ENCODE measurements at regions not wholly inside any gene's neighbourhood (a gene's known extent, or its start where the extent isn't known, plus 50 kb on each side); places are given as distances from the start of the nearest gene placed in this dataset.
"Not testable (repeated sequence)": the region's sequence is repeated elsewhere in the genome, so short reads cannot be mapped to it uniquely, and the experiment has no call there.

DNA sequence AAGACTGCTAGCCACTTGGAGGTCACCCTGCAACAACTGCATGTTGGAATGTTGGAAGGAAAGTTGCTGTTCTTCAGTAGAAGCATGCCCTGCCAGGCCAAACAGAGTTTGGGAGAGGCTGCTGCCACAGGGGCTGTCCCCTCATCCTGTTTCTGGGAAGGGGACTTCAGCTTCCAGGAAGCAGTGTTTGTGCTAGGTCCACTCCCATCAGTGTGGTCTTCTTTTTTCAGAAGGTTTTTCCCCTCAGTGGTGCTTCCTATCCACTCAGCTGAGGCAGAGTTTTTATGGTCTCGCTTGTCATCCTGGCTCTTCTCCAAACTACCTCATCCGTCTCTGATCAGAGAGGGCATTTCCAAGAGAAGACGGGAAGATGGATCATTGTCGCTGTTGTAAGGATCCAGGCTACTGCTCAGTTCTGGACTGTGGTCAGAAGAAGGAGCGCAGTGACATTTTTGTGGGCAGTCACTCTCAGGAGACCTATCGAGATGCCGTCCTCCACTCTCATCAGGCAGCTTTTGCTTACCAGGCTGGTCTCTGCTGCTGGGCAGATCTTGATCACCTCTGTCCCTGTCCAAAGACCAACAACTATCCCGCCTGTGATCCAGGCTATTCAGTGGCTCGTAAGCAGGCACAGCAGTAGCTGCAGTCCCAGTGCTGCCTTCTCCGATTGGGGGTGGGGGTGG, 97.8 kb upstream of the C5orf63 start:
- no peak overlapping the region for H3K4me3 Mint-ChIP-seq
- Histone ChIP-seq H3K27ac (ENCODE audit: low read length) (no peak overlapping the region), H3K4me1 (ENCODE audit: control insufficient read depth, insufficient read depth, low read length) (no peaks in the 10 kb centered on the region), H3K4me3 (ENCODE audit: low read length) (no peak overlapping the region), H3K36me3 (ENCODE audit: control insufficient read depth, insufficient read depth, low read length) (no peaks in the 10 kb centered on the region), H3K27me3 (ENCODE audit: control insufficient read depth, insufficient read depth, low read length) (no peaks in the 10 kb centered on the region), H3K9me3 (ENCODE audit: control insufficient read depth, insufficient read depth, low read length) (no peaks in the 10 kb centered on the region)
- no peaks in the 10 kb centered on the region for H3K36me3 Mint-ChIP-seq
- TF ChIP-seq, protein P1, sequence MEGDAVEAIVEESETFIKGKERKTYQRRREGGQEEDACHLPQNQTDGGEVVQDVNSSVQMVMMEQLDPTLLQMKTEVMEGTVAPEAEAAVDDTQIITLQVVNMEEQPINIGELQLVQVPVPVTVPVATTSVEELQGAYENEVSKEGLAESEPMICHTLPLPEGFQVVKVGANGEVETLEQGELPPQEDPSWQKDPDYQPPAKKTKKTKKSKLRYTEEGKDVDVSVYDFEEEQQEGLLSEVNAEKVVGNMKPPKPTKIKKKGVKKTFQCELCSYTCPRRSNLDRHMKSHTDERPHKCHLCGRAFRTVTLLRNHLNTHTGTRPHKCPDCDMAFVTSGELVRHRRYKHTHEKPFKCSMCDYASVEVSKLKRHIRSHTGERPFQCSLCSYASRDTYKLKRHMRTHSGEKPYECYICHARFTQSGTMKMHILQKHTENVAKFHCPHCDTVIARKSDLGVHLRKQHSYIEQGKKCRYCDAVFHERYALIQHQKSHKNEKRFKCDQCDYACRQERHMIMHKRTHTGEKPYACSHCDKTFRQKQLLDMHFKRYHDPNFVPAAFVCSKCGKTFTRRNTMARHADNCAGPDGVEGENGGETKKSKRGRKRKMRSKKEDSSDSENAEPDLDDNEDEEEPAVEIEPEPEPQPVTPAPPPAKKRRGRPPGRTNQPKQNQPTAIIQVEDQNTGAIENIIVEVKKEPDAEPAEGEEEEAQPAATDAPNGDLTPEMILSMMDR (IDR thresholded peaks at IDR 0.05), result no peak
- H3K9me3 Mint-ChIP-seq, result peaks cover 3 to 4% of the 10 kb centered on the region in 2 donors
- intact Hi-C loops (cut with micrococcal nuclease), result no loop called here
- ATAC-seq, result peak in 1 of 3 donors; percentile 24
- no peak overlapping the region for H3K27ac Mint-ChIP-seq
- WGBS (ENCODE audit: insufficient coverage), result 94% methylated on average over 10 of the region's 10 CpGs
- no peak for DNase-seq
- H3K27me3 Mint-ChIP-seq (ENCODE audit: low read depth in 2 of 2), result peaks cover 5 to 27% of the 10 kb centered on the region in 2 donors
- H3K4me1 Mint-ChIP-seq, result no peaks in the 10 kb centered on the region

DNA sequence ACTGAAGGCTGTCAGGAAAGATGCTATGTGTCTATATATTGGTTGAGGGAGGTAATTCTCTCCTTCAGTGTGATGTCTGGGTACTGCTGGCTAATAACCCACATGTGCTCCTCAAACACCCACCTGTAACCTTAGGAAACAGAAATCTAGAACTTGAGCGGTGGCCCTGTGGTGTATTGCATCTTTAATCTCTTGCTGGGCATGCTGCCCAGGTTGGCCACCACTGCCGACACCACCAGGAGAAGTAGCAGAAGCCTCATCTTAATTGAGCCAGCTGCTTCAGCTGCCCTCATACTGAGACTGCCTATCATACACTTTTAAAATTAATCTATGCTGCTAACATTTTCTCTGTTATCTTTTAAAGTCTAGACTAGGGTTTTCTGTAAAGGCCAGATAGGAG, 103.5 kb upstream of the C5orf63 start:
- Mint-ChIP-seq H3K4me3 (no peak overlapping the region), H3K9me3 (peaks cover 3 to 4% of the 10 kb centered on the region in 2 donors), H3K27ac (no peak overlapping the region), H3K27me3 (ENCODE audit: low read depth in 2 of 2) (peaks cover 11 to 24% of the 10 kb centered on the region in 2 donors), H3K4me1 (no peaks in the 10 kb centered on the region), H3K36me3 (no peaks in the 10 kb centered on the region)
- H3K27me3 ChIP-seq (ENCODE audit: control insufficient read depth, insufficient read depth, low read length), result no peaks in the 10 kb centered on the region
- no peak for DNase-seq
- no peaks in the 10 kb centered on the region for H3K36me3 ChIP-seq (ENCODE audit: control insufficient read depth, insufficient read depth, low read length)
- TF ChIP-seq, protein P1 (IDR thresholded peaks at IDR 0.05), result no peak
- no peaks in the 10 kb centered on the region for H3K9me3 ChIP-seq (ENCODE audit: control insufficient read depth, insufficient read depth, low read length)
- intact Hi-C loops (cut with micrococcal nuclease), result no loop called here
- no peak for ATAC-seq
- H3K27ac ChIP-seq (ENCODE audit: low read length), result no peak overlapping the region
- H3K4me1 ChIP-seq (ENCODE audit: control insufficient read depth, insufficient read depth, low read length), result no peaks in the 10 kb centered on the region
- H3K4me3 ChIP-seq (ENCODE audit: low read length), result no peak overlapping the region
- WGBS (ENCODE audit: insufficient coverage), result 82% methylated on average over 2 of the region's 2 CpGs

DNA sequence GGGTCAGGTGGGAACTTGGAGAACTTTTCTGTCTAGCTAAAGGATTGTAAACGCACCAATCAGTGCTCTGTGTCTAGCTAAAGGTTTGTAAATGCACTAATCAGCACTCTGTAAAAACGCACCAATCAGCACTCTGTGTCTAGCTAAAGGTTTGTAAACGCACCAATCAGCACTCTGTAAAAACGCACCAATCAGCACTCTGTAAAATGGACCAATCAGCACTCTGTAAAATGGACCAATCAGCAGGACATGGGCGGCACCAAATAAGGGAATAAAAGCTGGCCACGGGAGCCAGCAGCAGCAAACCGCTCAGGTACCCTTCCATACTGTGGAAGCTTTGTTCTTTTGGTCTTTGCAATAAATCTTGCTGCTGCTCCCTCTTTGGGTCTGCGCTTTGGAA, 108.0 kb upstream of the MEGF10 start:
- H3K4me1 ChIP-seq (ENCODE audit: control insufficient read depth, insufficient read depth, low read length); H3K27me3 Mint-ChIP-seq (ENCODE audit: low read depth in 2 of 2); H3K4me3 ChIP-seq (ENCODE audit: low read length); H3K36me3 ChIP-seq (ENCODE audit: control insufficient read depth, insufficient read depth, low read length); H3K36me3 Mint-ChIP-seq; H3K4me1 Mint-ChIP-seq; ATAC-seq; DNase-seq; H3K27ac Mint-ChIP-seq; H3K9me3 Mint-ChIP-seq; H3K27me3 ChIP-seq (ENCODE audit: control insufficient read depth, insufficient read depth, low read length); H3K4me3 Mint-ChIP-seq; intact Hi-C loops (cut with micrococcal nuclease); H3K9me3 ChIP-seq (ENCODE audit: control insufficient read depth, insufficient read depth, low read length); H3K27ac ChIP-seq (ENCODE audit: low read length): not testable (repeated sequence)
- WGBS (ENCODE audit: insufficient coverage), result 90% methylated on average over 8 of the region's 8 CpGs

DNA sequence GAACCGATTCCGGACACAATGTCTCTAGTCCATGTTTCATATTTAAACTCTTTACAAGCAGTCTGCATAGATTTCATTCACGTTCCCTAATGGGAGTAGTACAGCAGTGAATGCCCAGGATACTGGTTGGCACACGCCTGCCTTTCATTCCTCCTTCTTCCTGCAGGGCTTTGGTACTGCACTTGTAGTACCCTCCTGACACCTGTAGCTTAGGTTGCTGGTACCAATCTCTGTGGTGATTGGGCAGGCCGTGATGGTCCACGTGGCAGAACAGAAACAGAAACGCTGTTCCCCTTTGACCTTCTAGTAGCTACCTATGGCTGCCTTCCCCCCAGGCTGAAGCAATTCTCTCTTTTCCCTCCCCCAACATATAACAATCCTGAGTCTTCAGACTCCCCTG, 107.3 kb upstream of the MEGF10 start:
- ATAC-seq (no peak), DNase-seq (no peak)
- Histone ChIP-seq H3K9me3 (ENCODE audit: control insufficient read depth, insufficient read depth, low read length) (no peaks in the 10 kb centered on the region), H3K36me3 (ENCODE audit: control insufficient read depth, insufficient read depth, low read length) (no peaks in the 10 kb centered on the region), H3K4me1 (ENCODE audit: control insufficient read depth, insufficient read depth, low read length) (no peaks in the 10 kb centered on the region), H3K27me3 (ENCODE audit: control insufficient read depth, insufficient read depth, low read length) (no peaks in the 10 kb centered on the region), H3K4me3 (ENCODE audit: low read length) (no peak overlapping the region), H3K27ac (ENCODE audit: low read length) (no peak overlapping the region)
- H3K4me3 Mint-ChIP-seq, result no peak overlapping the region
- H3K27ac Mint-ChIP-seq, result no peak overlapping the region
- peaks cover 0 to 10% of the 10 kb centered on the region in 2 donors for H3K27me3 Mint-ChIP-seq (ENCODE audit: low read depth in 2 of 2)
- TF ChIP-seq, protein P1 (IDR thresholded peaks at IDR 0.05), result no peak
- no peaks in the 10 kb centered on the region for H3K4me1 Mint-ChIP-seq
- no peaks in the 10 kb centered on the region for H3K36me3 Mint-ChIP-seq
- no peaks in the 10 kb centered on the region for H3K9me3 Mint-ChIP-seq
- intact Hi-C loops (cut with micrococcal nuclease), result no loop called here
- 90% methylated on average over 7 of the region's 7 CpGs for WGBS (ENCODE audit: insufficient coverage)

All from natural killer cell (primary cell).